Epithelial cell of esophagus (primary cell): ENCODE measurements at regions not wholly inside any gene's neighbourhood (a gene's known extent, or its start where the extent isn't known, plus 50 kb on each side); places are given as distances from the start of the nearest gene placed in this dataset.

Experiments
- DNase-seq: peaks from one replicate; pipeline ENCODE4 v3.0.0; 2010; ENCODE audit warnings: low read depth
- H3K4me3 ChIP-seq: 2 replicates; pipeline ENCODE4 v1.5.1; 2011; ENCODE audit warnings: mild to moderate bottlenecking, low read length, control low read depth
- TF ChIP-seq, protein P1 (sequence below): IDR thresholded peaks from 2 replicates; pipeline ENCODE4 v1.5.1; 2011; ENCODE audit warnings: low read depth, mild to moderate bottlenecking, low read length, control low read depth, inconsistent platforms; ENCODE audit not compliant: insufficient read depth; ENCODE audit errors: missing control alignments

- TF ChIP-seq, protein P1, sequence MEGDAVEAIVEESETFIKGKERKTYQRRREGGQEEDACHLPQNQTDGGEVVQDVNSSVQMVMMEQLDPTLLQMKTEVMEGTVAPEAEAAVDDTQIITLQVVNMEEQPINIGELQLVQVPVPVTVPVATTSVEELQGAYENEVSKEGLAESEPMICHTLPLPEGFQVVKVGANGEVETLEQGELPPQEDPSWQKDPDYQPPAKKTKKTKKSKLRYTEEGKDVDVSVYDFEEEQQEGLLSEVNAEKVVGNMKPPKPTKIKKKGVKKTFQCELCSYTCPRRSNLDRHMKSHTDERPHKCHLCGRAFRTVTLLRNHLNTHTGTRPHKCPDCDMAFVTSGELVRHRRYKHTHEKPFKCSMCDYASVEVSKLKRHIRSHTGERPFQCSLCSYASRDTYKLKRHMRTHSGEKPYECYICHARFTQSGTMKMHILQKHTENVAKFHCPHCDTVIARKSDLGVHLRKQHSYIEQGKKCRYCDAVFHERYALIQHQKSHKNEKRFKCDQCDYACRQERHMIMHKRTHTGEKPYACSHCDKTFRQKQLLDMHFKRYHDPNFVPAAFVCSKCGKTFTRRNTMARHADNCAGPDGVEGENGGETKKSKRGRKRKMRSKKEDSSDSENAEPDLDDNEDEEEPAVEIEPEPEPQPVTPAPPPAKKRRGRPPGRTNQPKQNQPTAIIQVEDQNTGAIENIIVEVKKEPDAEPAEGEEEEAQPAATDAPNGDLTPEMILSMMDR, result no peak
- DNase-seq, result no peak
- H3K4me3 ChIP-seq, result no peak overlapping the region
Observed at GRCh38 chr6:147057188-147057587, 147.0 kb upstream of the STXBP5 start.

DNA sequence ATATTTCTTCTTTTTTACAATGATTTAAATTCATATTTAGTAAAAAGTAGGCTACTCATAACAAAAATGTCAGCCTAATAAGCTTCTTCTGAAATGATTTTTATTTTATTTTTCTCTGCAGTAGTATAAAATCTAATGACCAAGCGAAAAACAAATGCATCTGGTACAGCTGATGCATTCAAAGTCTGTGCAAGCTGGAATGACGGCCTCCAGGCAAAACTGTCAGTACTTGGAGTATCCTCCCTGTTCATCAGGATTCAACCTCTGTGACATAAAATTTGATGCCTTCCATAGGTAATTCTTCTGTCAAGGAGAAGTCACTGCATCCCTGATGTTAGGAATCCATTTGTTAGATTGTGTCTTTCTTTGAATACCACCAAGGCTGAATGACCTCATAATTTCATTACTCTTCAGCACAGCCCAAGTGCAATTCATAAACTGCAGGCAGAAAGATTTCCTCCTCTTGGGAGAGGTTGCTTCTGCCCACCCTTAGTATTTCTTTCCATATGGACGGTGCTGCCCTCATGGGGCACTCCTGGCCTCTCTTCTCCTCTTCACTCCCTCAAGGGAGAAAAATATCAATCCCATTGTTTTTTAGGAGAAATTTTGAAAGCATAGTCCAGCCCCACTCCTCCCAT lies 146.4 kb upstream of the STXBP5 start:
- DNase-seq, result peak; percentile 9
- TF ChIP-seq, protein P1, result no peak
- no peak overlapping the region for H3K4me3 ChIP-seq

DNA sequence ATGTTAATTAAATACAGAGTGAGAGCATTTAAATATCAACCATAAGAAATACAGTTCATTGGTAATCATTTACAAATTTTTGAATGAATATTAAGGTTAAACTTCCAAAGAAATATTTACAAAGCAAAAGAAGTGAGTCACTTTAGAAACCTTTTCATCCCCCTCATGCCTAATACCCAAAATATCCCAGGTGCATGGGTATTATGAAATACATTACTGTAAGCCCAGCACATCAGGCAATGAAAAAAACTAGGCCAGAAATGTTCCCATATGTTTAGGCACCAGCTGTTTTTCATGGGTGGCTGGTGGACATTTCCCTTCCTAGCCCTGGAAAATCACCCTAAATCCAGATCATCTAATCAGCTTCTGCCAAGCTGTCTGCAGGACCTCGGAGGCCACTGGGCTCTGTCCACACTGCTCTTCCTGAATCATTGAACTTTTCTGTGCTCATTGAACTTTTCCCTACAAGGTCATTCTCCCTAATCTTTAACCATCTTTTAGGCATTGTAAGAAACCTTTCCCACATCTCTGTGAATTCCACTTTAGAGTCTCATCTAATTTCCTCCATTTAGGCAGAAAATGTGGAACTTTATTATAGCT lies 145.3 kb upstream of the STXBP5 start:
- no peak overlapping the region for H3K4me3 ChIP-seq
- TF ChIP-seq, protein P1, result no peak
- peak; percentile 45 for DNase-seq

DNA sequence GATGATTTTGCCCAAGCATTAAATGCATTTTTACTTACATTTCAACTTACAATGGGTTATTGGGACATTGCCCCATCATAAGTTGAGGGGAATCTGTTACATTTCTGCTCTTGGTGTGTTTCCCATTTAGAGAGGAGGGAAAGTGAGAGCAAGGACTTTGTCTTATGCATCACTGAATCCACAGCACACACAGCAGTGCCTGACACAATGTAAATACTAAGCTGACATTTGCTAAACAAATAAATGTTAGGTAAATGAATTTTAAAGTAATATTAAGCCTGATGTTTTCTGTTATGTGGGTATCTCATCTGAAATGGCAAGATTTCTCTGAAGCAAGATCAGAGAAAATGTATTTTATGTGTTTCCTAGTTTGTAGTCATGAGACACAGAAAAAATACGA lies 143.6 kb upstream of the STXBP5 start:
- no peak for DNase-seq
- H3K4me3 ChIP-seq, result no peak overlapping the region
- TF ChIP-seq, protein P1, result no peak

GRCh38 chr6:147061252-147061651 lies 143.0 kb upstream of the STXBP5 start:
- DNase-seq, result no peak
- H3K4me3 ChIP-seq, result no peak overlapping the region
- TF ChIP-seq, protein P1, result no peak

- TF ChIP-seq, protein P1, result no peak
- H3K4me3 ChIP-seq, result no peak overlapping the region
- peak; percentile 60 for DNase-seq
Observed at GRCh38 chr6:147063469-147064031, 140.7 kb upstream of the STXBP5 start.
